OCI-LY7 (cell line): ENCODE measurements at regions not wholly inside any gene's neighbourhood (a gene's known extent, or its start where the extent isn't known, plus 50 kb on each side); places are given as distances from the start of the nearest gene placed in this dataset.

Experiments used
- CTCF ChIP-seq: fragments of 200-600 bp; sonication (generic); conservative IDR thresholded peaks from 2 replicates; pipeline ENCODE4 v1.5.1; 2014; ENCODE audit warnings: mild to moderate bottlenecking, antibody characterized with exemption, low read length, moderate library complexity, mixed read lengths
- EZH2phosphoT487 ChIP-seq: fragments of 200-600 bp; sonication (generic); IDR thresholded peaks from 2 replicates; pipeline ENCODE4 v1.6.1; 2018; ENCODE audit warnings: low read depth, borderline replicate concordance, mild to moderate bottlenecking, mixed run types, antibody characterized with exemption, low read length, moderate library complexity, mixed read lengths

GRCh38 chr1:37317870-37318467 lies 156.4 kb upstream of the ZC3H12A start:
- TF ChIP-seq EZH2phosphoT487 (no peak), CTCF (no peak)
